ENCODE measurements at regions not wholly inside any gene's neighbourhood (a gene's known extent, or its start where the extent isn't known, plus 50 kb on each side); places are given as distances from the start of the nearest gene placed in this dataset.
"Not testable (repeated sequence)": the region's sequence is repeated elsewhere in the genome, so short reads cannot be mapped to it uniquely, and the experiment has no call there.

- no peaks in the 10 kb centered on the region for H3K4me1 Mint-ChIP-seq (ENCODE audit: low read depth)
- no peak overlapping the region for H3K27ac Mint-ChIP-seq
These were observed 118.3 kb downstream of the EXOC5 start for GRCh38 chr14:57150449-57150848.

GRCh38 chr14:57139173-57139572 lies 129.5 kb downstream of the EXOC5 start:
- TF ChIP-seq CTCF (IDR thresholded peaks at IDR 0.05; ENCODE audit: unreplicated experiment): no peak
- DNase-seq (ENCODE audit: low spot score, unreplicated experiment): no peak
- no peaks in the 10 kb centered on the region for H3K36me3 Mint-ChIP-seq (ENCODE audit: insufficient read depth)
- H3K27me3 Mint-ChIP-seq: peaks cover 3% of the 10 kb centered on the region
- H3K27ac Mint-ChIP-seq: no peak overlapping the region
- no peak overlapping the region for H3K4me3 Mint-ChIP-seq (ENCODE audit: low read depth)
- H3K9me3 Mint-ChIP-seq (ENCODE audit: low read depth): no peaks in the 10 kb centered on the region
- H3K4me1 Mint-ChIP-seq (ENCODE audit: low read depth): no peaks in the 10 kb centered on the region

More at GRCh38 chr14:57150449-57150848, 118.3 kb downstream of the EXOC5 start:
- Mint-ChIP-seq H3K4me3 (ENCODE audit: low read depth) (no peak overlapping the region), H3K27me3 (no peaks in the 10 kb centered on the region), H3K9me3 (ENCODE audit: low read depth) (no peaks in the 10 kb centered on the region), H3K36me3 (ENCODE audit: insufficient read depth) (no peaks in the 10 kb centered on the region)
- no peak for TF ChIP-seq CTCF (IDR thresholded peaks at IDR 0.05; ENCODE audit: unreplicated experiment)
- no peak for DNase-seq (ENCODE audit: low spot score, unreplicated experiment)

- H3K4me3 Mint-ChIP-seq (ENCODE audit: low read depth): no peak overlapping the region
- no peaks in the 10 kb centered on the region for H3K4me1 Mint-ChIP-seq (ENCODE audit: low read depth)
- no peaks in the 10 kb centered on the region for H3K36me3 Mint-ChIP-seq (ENCODE audit: insufficient read depth)
- no peak for DNase-seq (ENCODE audit: low spot score, unreplicated experiment)
- no peak overlapping the region for H3K27ac Mint-ChIP-seq
- H3K9me3 Mint-ChIP-seq (ENCODE audit: low read depth): no peaks in the 10 kb centered on the region
- H3K27me3 Mint-ChIP-seq: peaks cover 3% of the 10 kb centered on the region
- no peak for TF ChIP-seq CTCF (IDR thresholded peaks at IDR 0.05; ENCODE audit: unreplicated experiment)
These were observed 131.9 kb downstream of the EXOC5 start for GRCh38 chr14:57136669-57137328.

GRCh38 chr14:57127809-57128208 lies 140.9 kb downstream of the EXOC5 start:
- not testable (repeated sequence) for H3K4me3 Mint-ChIP-seq (ENCODE audit: low read depth); H3K36me3 Mint-ChIP-seq (ENCODE audit: insufficient read depth); H3K9me3 Mint-ChIP-seq (ENCODE audit: low read depth); H3K4me1 Mint-ChIP-seq (ENCODE audit: low read depth); DNase-seq (ENCODE audit: low spot score, unreplicated experiment); H3K27ac Mint-ChIP-seq; H3K27me3 Mint-ChIP-seq

GRCh38 chr14:57122129-57122528 lies 146.6 kb downstream of the EXOC5 start:
- Mint-ChIP-seq H3K27ac (no peak overlapping the region), H3K27me3 (no peaks in the 10 kb centered on the region), H3K4me1 (ENCODE audit: low read depth) (no peaks in the 10 kb centered on the region), H3K4me3 (ENCODE audit: low read depth) (no peak overlapping the region), H3K36me3 (ENCODE audit: insufficient read depth) (no peaks in the 10 kb centered on the region), H3K9me3 (ENCODE audit: low read depth) (no peaks in the 10 kb centered on the region)
- TF ChIP-seq CTCF (IDR thresholded peaks at IDR 0.05; ENCODE audit: unreplicated experiment): no peak
- no peak for DNase-seq (ENCODE audit: low spot score, unreplicated experiment)

GRCh38 chr14:57112072-57112807 lies 156.5 kb downstream of the EXOC5 start:
- Mint-ChIP-seq H3K9me3 (ENCODE audit: low read depth) (peaks cover 31% of the 10 kb centered on the region), H3K4me3 (ENCODE audit: low read depth) (peak overlapping the region; percentile 83), H3K27ac (peak overlapping the region; percentile 99), H3K36me3 (ENCODE audit: insufficient read depth) (peaks cover 17% of the 10 kb centered on the region)
- not testable (repeated sequence) for DNase-seq (ENCODE audit: low spot score, unreplicated experiment); H3K4me1 Mint-ChIP-seq (ENCODE audit: low read depth); H3K27me3 Mint-ChIP-seq

- H3K27me3 Mint-ChIP-seq; DNase-seq (ENCODE audit: low spot score, unreplicated experiment); H3K4me1 Mint-ChIP-seq (ENCODE audit: low read depth): not testable (repeated sequence)
- peaks cover 17% of the 10 kb centered on the region for H3K36me3 Mint-ChIP-seq (ENCODE audit: insufficient read depth)
- peak overlapping the region; percentile 59 for H3K27ac Mint-ChIP-seq
- peaks cover 39% of the 10 kb centered on the region for H3K9me3 Mint-ChIP-seq (ENCODE audit: low read depth)
- peak overlapping the region; percentile 17 for H3K4me3 Mint-ChIP-seq (ENCODE audit: low read depth)
These were observed 158.3 kb downstream of the EXOC5 start for GRCh38 chr14:57110411-57110810.

Measured in progenitor cell of endocrine pancreas (in vitro differentiated cells).